Endodermal cell (in vitro differentiated cells): ENCODE measurements at regions not wholly inside any gene's neighbourhood (a gene's known extent, or its start where the extent isn't known, plus 50 kb on each side); places are given as distances from the start of the nearest gene placed in this dataset.

ENCODE experiments used
- DNase-seq: peaks from one replicate; pipeline ENCODE4 v3.0.0-alpha.2; 2017
- H3K27ac ChIP-seq: 2 replicates; pipeline ENCODE4 v1.5.1; 2013; ENCODE audit warnings: mild to moderate bottlenecking, low read depth, low read length, moderate library complexity
- H3K27me3 ChIP-seq: 2 replicates; pipeline ENCODE4 v1.6.1; 2013; ENCODE audit warnings: mild to moderate bottlenecking, low read length, moderate library complexity; ENCODE audit not compliant: insufficient read depth, control insufficient read depth, poor library complexity, severe bottlenecking
- H3K36me3 ChIP-seq: 2 replicates; pipeline ENCODE4 v1.7.0; 2013; ENCODE audit warnings: mild to moderate bottlenecking, low read length, moderate library complexity; ENCODE audit not compliant: control insufficient read depth, insufficient read depth
- H3K4me1 ChIP-seq: one replicate; pipeline ENCODE4 v1.7.0; 2013; ENCODE audit warnings: low read length; ENCODE audit not compliant: control insufficient read depth, insufficient read depth
- H3K4me3 ChIP-seq: 2 replicates; pipeline ENCODE4 v1.5.1; 2013; ENCODE audit warnings: mild to moderate bottlenecking, low read length, moderate library complexity
- H3K9ac ChIP-seq: 2 replicates; pipeline ENCODE4 v1.6.1; 2013; ENCODE audit warnings: mild to moderate bottlenecking, low read length, moderate library complexity; ENCODE audit not compliant: poor library complexity, severe bottlenecking; ENCODE audit errors: extremely low read depth
- H3K9me3 ChIP-seq: 2 replicates; pipeline ENCODE4 v1.6.1; 2013; ENCODE audit warnings: mild to moderate bottlenecking, low read length, moderate library complexity; ENCODE audit not compliant: control insufficient read depth
- H3K27ac Mint-ChIP-seq: 2 replicates; pipeline ENCODE4 v1.8.0; 2020; ENCODE audit warnings: mixed read lengths
- H3K27me3 Mint-ChIP-seq: 2 replicates; pipeline ENCODE4 v1.8.0; 2021; ENCODE audit warnings: mild to moderate bottlenecking, mixed read lengths; ENCODE audit not compliant: insufficient read depth
- H3K36me3 Mint-ChIP-seq: 2 replicates; pipeline ENCODE4 v1.8.0; 2020; ENCODE audit warnings: low read depth, mixed read lengths
- H3K4me1 Mint-ChIP-seq: 2 replicates; pipeline ENCODE4 v1.8.0; 2020; ENCODE audit warnings: mixed read lengths
- H3K4me3 Mint-ChIP-seq: 2 replicates; pipeline ENCODE4 v1.8.0; 2020; ENCODE audit warnings: mild to moderate bottlenecking, moderate library complexity, mixed read lengths
- H3K9me3 Mint-ChIP-seq: 2 replicates; pipeline ENCODE4 v1.8.0; 2020; ENCODE audit warnings: mild to moderate bottlenecking, mixed read lengths
- WGBS, 2 experiments: methylation state at CpG; one replicate each; pipeline versions ENCODE4 v1.1.5 to v1.1.7; 2013; ENCODE audit warnings: missing lambda C conversion rate in 2 of 2, mixed read lengths in 1 of 2; ENCODE audit not compliant: insufficient coverage in 1 of 2, insufficient read length in 1 of 2; 5-methylcytosine and 5-hydroxymethylcytosine counted together
- TF ChIP-seq, protein P1 (sequence below): fragments of 200-600 bp; sonication (generic); conservative IDR thresholded peaks from 2 replicates; pipeline ENCODE4 v1.5.0; 2021; ENCODE audit warnings: antibody characterized with exemption, mild to moderate bottlenecking

- Histone ChIP-seq H3K4me3 (no peak overlapping the region), H3K27ac (no peak overlapping the region), H3K9me3 (no peaks in the 10 kb centered on the region), H3K9ac (no peak overlapping the region), H3K27me3 (no peaks in the 10 kb centered on the region), H3K4me1 (no peaks in the 10 kb centered on the region), H3K36me3 (no peaks in the 10 kb centered on the region)
- no peaks in the 10 kb centered on the region for H3K36me3 Mint-ChIP-seq
- DNase-seq = no peak
- no peak overlapping the region for H3K4me3 Mint-ChIP-seq
- peaks cover 9% of the 10 kb centered on the region for H3K9me3 Mint-ChIP-seq
- no peaks in the 10 kb centered on the region for H3K27me3 Mint-ChIP-seq
- H3K4me1 Mint-ChIP-seq = no peaks in the 10 kb centered on the region
- no peak overlapping the region for H3K27ac Mint-ChIP-seq
- 87 to 92% methylated on average over 2 of the region's 2 CpGs for WGBS, 2 experiments
- TF ChIP-seq, protein P1, sequence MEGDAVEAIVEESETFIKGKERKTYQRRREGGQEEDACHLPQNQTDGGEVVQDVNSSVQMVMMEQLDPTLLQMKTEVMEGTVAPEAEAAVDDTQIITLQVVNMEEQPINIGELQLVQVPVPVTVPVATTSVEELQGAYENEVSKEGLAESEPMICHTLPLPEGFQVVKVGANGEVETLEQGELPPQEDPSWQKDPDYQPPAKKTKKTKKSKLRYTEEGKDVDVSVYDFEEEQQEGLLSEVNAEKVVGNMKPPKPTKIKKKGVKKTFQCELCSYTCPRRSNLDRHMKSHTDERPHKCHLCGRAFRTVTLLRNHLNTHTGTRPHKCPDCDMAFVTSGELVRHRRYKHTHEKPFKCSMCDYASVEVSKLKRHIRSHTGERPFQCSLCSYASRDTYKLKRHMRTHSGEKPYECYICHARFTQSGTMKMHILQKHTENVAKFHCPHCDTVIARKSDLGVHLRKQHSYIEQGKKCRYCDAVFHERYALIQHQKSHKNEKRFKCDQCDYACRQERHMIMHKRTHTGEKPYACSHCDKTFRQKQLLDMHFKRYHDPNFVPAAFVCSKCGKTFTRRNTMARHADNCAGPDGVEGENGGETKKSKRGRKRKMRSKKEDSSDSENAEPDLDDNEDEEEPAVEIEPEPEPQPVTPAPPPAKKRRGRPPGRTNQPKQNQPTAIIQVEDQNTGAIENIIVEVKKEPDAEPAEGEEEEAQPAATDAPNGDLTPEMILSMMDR = no peak
Observed at GRCh38 chr4:28557755-28558154, 1697.1 kb downstream of the STIM2 start.

DNA sequence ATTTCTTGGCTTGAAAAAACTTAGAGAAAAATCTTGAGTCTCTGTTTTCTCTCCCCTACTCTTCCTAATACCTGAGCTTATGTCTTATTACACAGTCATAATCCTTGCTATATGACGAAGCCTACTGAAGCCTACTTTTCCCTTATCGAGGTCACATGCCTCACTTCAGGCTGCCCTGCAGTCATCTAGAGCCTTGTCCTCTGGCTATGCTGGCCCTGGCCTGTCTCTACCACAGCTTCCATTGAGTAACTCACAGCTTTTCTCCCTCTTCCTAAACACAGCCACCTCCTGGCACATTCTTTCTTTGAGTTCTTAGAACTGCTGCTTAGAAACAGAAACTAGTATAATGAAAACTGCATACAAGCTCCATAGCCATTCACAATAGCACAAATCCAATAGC, 1698.3 kb downstream of the STIM2 start:
- Histone ChIP-seq H3K4me1 (no peaks in the 10 kb centered on the region), H3K27me3 (no peaks in the 10 kb centered on the region), H3K9ac (no peak overlapping the region), H3K27ac (no peak overlapping the region), H3K9me3 (no peaks in the 10 kb centered on the region), H3K4me3 (no peak overlapping the region), H3K36me3 (no peaks in the 10 kb centered on the region)
- Mint-ChIP-seq H3K27ac (no peak overlapping the region), H3K4me3 (no peak overlapping the region), H3K27me3 (no peaks in the 10 kb centered on the region), H3K36me3 (no peaks in the 10 kb centered on the region), H3K9me3 (peaks cover 1% of the 10 kb centered on the region), H3K4me1 (no peaks in the 10 kb centered on the region)
- no peak for DNase-seq
- WGBS, 2 experiments = 90 to 93% methylated on average over 2 of the region's 2 CpGs
- TF ChIP-seq, protein P1 = no peak

GRCh38 chr4:28562913-28563312, 1702.3 kb downstream of the STIM2 start:
- DNase-seq = no peak
- Mint-ChIP-seq H3K36me3 (peaks cover 7% of the 10 kb centered on the region), H3K9me3 (peaks cover 11% of the 10 kb centered on the region), H3K4me1 (no peaks in the 10 kb centered on the region), H3K27ac (no peak overlapping the region), H3K4me3 (no peak overlapping the region), H3K27me3 (no peaks in the 10 kb centered on the region)
- Histone ChIP-seq H3K27ac (no peak overlapping the region), H3K9ac (no peak overlapping the region), H3K4me3 (no peak overlapping the region), H3K9me3 (peaks cover 3% of the 10 kb centered on the region), H3K27me3 (no peaks in the 10 kb centered on the region), H3K36me3 (no peaks in the 10 kb centered on the region), H3K4me1 (no peaks in the 10 kb centered on the region)
- TF ChIP-seq, protein P1 = no peak
- 88% methylated on average over 1 of the region's 4 CpGs; no CpG with 5 or more reads in 1 of the 2 experiments for WGBS, 2 experiments
